ENCODE measurements at regions not wholly inside any gene's neighbourhood (a gene's known extent, or its start where the extent isn't known, plus 50 kb on each side); places are given as distances from the start of the nearest gene placed in this dataset.

DNA sequence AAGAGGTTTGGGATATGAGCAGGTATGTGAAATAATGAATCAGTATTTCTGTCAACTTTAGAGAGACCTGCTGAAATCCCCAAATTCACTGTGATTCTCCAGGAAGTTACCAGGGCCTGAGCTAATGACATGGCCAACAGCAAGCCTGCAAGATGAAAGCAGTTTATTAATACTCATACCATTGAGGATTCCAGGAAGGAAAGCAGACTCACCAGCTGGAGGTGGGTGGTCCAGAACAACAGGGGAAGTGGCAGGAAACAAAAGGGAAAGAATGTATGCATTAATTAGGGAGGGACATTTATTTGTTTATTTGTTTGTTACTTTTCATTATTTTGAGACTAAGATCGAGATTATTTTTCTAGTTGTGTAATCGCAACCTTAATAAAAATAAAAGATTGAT is 196.6 kb upstream of the AGA start:
- TF ChIP-seq POLR2A (IDR thresholded peaks at IDR 0.05; ENCODE audit: low read length) (no peak), GATA1 (IDR thresholded peaks at IDR 0.05; ENCODE audit: low read depth, low read length) (no peak)

Data from erythroblast (primary cell).